Panc1 (cell line): ENCODE measurements at regions not wholly inside any gene's neighbourhood (a gene's known extent, or its start where the extent isn't known, plus 50 kb on each side); places are given as distances from the start of the nearest gene placed in this dataset.

Source experiments
- ATAC-seq: fragments of 200-7000 bp; cut with Tn5 transposase; 2 replicates; pipeline ENCODE4 v1.9.1; 2020; ENCODE audit warnings: mild to moderate bottlenecking, moderate library complexity
- BruUV-seq: library from RNA; stranded (reverse); fragments of 400-500 nt; replicated peaks from 2 replicates; lab custom pipeline; 2021; lab: Mats Ljungman, UMichigan
- CTCF ChIA-PET: fragments of 300-600 bp; sonication (Branson Sonifier 250); formaldehyde crosslinking; loops from one replicate; lab custom pipeline; 2022; ENCODE audit warnings: antibody characterized with exemption; lab: Charles Lee
- POLR2A ChIA-PET: fragments of 300-600 bp; sonication (Branson Sonifier 250); formaldehyde crosslinking; loops from one replicate; lab custom pipeline; 2022; ENCODE audit warnings: antibody characterized with exemption; lab: Charles Lee
- DNase-seq: peaks from one replicate; pipeline ENCODE4 v3.0.0-alpha.2; 2010; ENCODE audit warnings: low read depth, low spot score
- H3K27ac ChIP-seq: 2 replicates; pipeline ENCODE4 v1.5.1; 2011; ENCODE audit warnings: mild to moderate bottlenecking, low read length, inconsistent platforms
- H3K27me3 ChIP-seq: fragments of 200-500 bp; sonication (Bioruptor generic); 2 replicates; pipeline ENCODE4 v1.6.0; 2014; ENCODE audit warnings: low read length, inconsistent platforms; ENCODE audit not compliant: control insufficient read depth, insufficient read depth
- H3K36me3 ChIP-seq: fragments of 200-500 bp; sonication (Bioruptor generic); 2 replicates; pipeline ENCODE4 v1.5.1; 2014; ENCODE audit warnings: inconsistent platforms, mild to moderate bottlenecking, low read length, moderate library complexity; ENCODE audit not compliant: control insufficient read depth, insufficient read depth
- H3K4me1 ChIP-seq: 2 replicates; pipeline ENCODE4 v1.5.1; 2011; ENCODE audit warnings: inconsistent platforms, mild to moderate bottlenecking, low read length, moderate library complexity; ENCODE audit not compliant: control insufficient read depth, insufficient read depth
- H3K4me3 ChIP-seq, 2 experiments: 2 replicates each; pipeline ENCODE4 v1.5.1; 2011 to 2012; ENCODE audit warnings: low read depth in 2 of 2, low read length in 2 of 2, mild to moderate bottlenecking in 2 of 2, inconsistent platforms in 1 of 2, moderate library complexity in 1 of 2
- H3K9me3 ChIP-seq: fragments of 200-500 bp; sonication (Bioruptor generic); 2 replicates; pipeline ENCODE4 v1.5.1; 2014; ENCODE audit warnings: low read depth, mild to moderate bottlenecking, inconsistent platforms, low read length, moderate library complexity; ENCODE audit not compliant: control insufficient read depth, insufficient read depth
- CTCF ChIP-seq: fragments of 450-650 bp; IDR thresholded peaks from 2 replicates; pipeline ENCODE4 v1.5.1; 2017; ENCODE audit warnings: mild to moderate bottlenecking
- POLR2AphosphoS5 ChIP-seq: IDR thresholded peaks from 2 replicates; pipeline ENCODE4 v1.6.1; 2012; ENCODE audit warnings: mild to moderate bottlenecking, low read depth, low read length, moderate library complexity
- REST ChIP-seq, 2 experiments: IDR thresholded peaks; 2 replicates each; pipeline ENCODE4 v1.6.1; 2011 to 2012; ENCODE audit warnings: low read depth in 2 of 2, control low read depth in 1 of 2, low read length in 1 of 2, mild to moderate bottlenecking in 1 of 2, moderate library complexity in 1 of 2; ENCODE audit not compliant: insufficient read depth in 1 of 2
- SIN3A ChIP-seq: IDR thresholded peaks from 2 replicates; pipeline ENCODE4 v1.6.1; 2012; ENCODE audit warnings: low read depth, mild to moderate bottlenecking, low read length, moderate library complexity, borderline replicate concordance; ENCODE audit not compliant: insufficient read depth
- TCF7L2 ChIP-seq: IDR thresholded peaks from 2 replicates; pipeline ENCODE4 v1.6.1; 2011; ENCODE audit warnings: mild to moderate bottlenecking, low read depth, low read length, inconsistent platforms
- in situ Hi-C: cut with HindIII; loops from 2 replicates; pipeline ENCODE4 v1.10.0; 2016; ENCODE audit warnings: low sequenced_read_pairs, low pct_unique_long_range_greater_than_20kb
- intact Hi-C: fragments of 100-400 bp; cut with micrococcal nuclease; formaldehyde crosslinking; loops from one replicate; pipeline ENCODE4 v1.10.0; 2022; ENCODE audit not compliant: unreplicated experiment

- intact Hi-C loops (no loop called here), in situ Hi-C loops (no loop called here)
- TF ChIP-seq CTCF: no peak
- TF ChIP-seq SIN3A: no peak
- TF ChIP-seq POLR2AphosphoS5: no peak
- TF ChIP-seq REST (IDR thresholded peaks at IDR 0.05; ENCODE audit: insufficient read depth in 1 of 2, low read depth in 2 of 2, low read length in 1 of 2): no peak
- TF ChIP-seq TCF7L2: no peak
- Histone ChIP-seq H3K4me3 (no peak overlapping the region), H3K9me3 (no peaks in the 10 kb centered on the region), H3K27me3 (no peaks in the 10 kb centered on the region), H3K4me1 (peaks cover 3% of the 10 kb centered on the region; the same call in 1 of the 2 replicates), H3K27ac (no peak overlapping the region), H3K36me3 (no peaks in the 10 kb centered on the region)
- ChIA-PET POLR2A (no interaction called here), CTCF (no interaction called here)
- BruUV-seq: no TSS peak
- DNase-seq (no peak), ATAC-seq (no peak)
These were observed 54.7 kb downstream of the FOXD1 start for GRCh38 chr5:73393611-73394489.

- no peaks in the 10 kb centered on the region for H3K27me3 ChIP-seq
- peaks cover 12% of the 10 kb centered on the region; the same call in 1 of the 2 replicates for H3K4me1 ChIP-seq
- POLR2A ChIA-PET: no interaction called here
- H3K27ac ChIP-seq: no peak overlapping the region
- DNase-seq: no peak
- no peak overlapping the region for H3K4me3 ChIP-seq
- in situ Hi-C loops (no loop called here), intact Hi-C loops (no loop called here)
- no peak for ATAC-seq
- H3K36me3 ChIP-seq: no peaks in the 10 kb centered on the region
- H3K9me3 ChIP-seq: no peaks in the 10 kb centered on the region
- CTCF ChIA-PET: no interaction called here
- BruUV-seq: no TSS peak
- TF ChIP-seq REST (IDR thresholded peaks at IDR 0.05; ENCODE audit: insufficient read depth in 1 of 2, low read depth in 2 of 2, low read length in 1 of 2) (no peak), SIN3A (no peak), POLR2AphosphoS5 (no peak), TCF7L2 (no peak), CTCF (no peak)
These were observed 55.8 kb downstream of the FOXD1 start for GRCh38 chr5:73392775-73393174.
